ENCODE measurements at regions not wholly inside any gene's neighbourhood (a gene's known extent, or its start where the extent isn't known, plus 50 kb on each side); places are given as distances from the start of the nearest gene placed in this dataset.

GRCh38 chr6:127058027-127058426 is 60.4 kb upstream of the RSPO3 start:
- TF ChIP-seq, protein P1, sequence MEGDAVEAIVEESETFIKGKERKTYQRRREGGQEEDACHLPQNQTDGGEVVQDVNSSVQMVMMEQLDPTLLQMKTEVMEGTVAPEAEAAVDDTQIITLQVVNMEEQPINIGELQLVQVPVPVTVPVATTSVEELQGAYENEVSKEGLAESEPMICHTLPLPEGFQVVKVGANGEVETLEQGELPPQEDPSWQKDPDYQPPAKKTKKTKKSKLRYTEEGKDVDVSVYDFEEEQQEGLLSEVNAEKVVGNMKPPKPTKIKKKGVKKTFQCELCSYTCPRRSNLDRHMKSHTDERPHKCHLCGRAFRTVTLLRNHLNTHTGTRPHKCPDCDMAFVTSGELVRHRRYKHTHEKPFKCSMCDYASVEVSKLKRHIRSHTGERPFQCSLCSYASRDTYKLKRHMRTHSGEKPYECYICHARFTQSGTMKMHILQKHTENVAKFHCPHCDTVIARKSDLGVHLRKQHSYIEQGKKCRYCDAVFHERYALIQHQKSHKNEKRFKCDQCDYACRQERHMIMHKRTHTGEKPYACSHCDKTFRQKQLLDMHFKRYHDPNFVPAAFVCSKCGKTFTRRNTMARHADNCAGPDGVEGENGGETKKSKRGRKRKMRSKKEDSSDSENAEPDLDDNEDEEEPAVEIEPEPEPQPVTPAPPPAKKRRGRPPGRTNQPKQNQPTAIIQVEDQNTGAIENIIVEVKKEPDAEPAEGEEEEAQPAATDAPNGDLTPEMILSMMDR (IDR thresholded peaks at IDR 0.05; ENCODE audit: low read depth, low read length, poor library complexity, severe bottlenecking): no peak
- TF ChIP-seq EZH2phosphoT487 (IDR thresholded peaks at IDR 0.05; ENCODE audit: borderline replicate concordance, low read length): no peak
- H3K36me3 ChIP-seq (ENCODE audit: control insufficient read depth, low read length): no peaks in the 10 kb centered on the region
- no peaks in the 10 kb centered on the region for H3K4me1 ChIP-seq (ENCODE audit: control insufficient read depth, low read length)
- H3K27me3 ChIP-seq (ENCODE audit: control insufficient read depth, low read length): no peaks in the 10 kb centered on the region
- no peaks in the 10 kb centered on the region for H3K79me2 ChIP-seq (ENCODE audit: control insufficient read depth, low read length)
- no peak overlapping the region for H3K27ac ChIP-seq (ENCODE audit: low read depth, low read length)
- H3F3A ChIP-seq (ENCODE audit: control insufficient read depth, insufficient read depth): no peaks in the 10 kb centered on the region
- no peaks in the 10 kb centered on the region for H3K9me2 ChIP-seq (replicated peaks; ENCODE audit: control insufficient read depth, low read length)
- H3K9me3 ChIP-seq (ENCODE audit: control insufficient read depth, insufficient read depth, low read length): no peaks in the 10 kb centered on the region
- H4K20me1 ChIP-seq (ENCODE audit: control insufficient read depth, insufficient read depth, low read depth, low read length): no peaks in the 10 kb centered on the region
- H3K4me2 ChIP-seq (ENCODE audit: low read length): no peak overlapping the region
- H3K4me3 ChIP-seq (ENCODE audit: low read length): no peak overlapping the region

DNA sequence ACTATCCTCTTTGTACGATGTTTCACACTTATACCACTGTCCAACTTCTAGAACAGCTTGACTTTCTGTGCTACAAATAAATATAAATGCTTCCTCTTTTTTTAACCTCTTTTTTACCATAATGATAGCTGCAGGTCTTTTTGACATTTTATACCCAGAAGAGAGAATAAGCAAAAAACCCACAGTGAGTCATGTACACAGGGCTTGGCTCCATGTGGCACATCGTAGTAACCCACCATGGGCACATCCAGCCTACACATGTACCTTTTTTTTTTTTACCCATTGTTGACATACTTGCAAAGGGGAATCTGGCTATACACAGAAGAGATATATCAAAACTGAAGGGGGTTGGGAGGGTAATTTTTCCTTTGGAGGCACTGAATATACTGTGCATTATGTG is 59.5 kb upstream of the RSPO3 start:
- Histone ChIP-seq H3K79me2 (ENCODE audit: control insufficient read depth, low read length) (no peaks in the 10 kb centered on the region), H3K4me1 (ENCODE audit: control insufficient read depth, low read length) (no peaks in the 10 kb centered on the region), H3K4me2 (ENCODE audit: low read length) (no peak overlapping the region), H3K9me3 (ENCODE audit: control insufficient read depth, insufficient read depth, low read length) (no peaks in the 10 kb centered on the region), H3K9me2 (replicated peaks; ENCODE audit: control insufficient read depth, low read length) (no peaks in the 10 kb centered on the region), H3K27me3 (ENCODE audit: control insufficient read depth, low read length) (no peaks in the 10 kb centered on the region), H4K20me1 (ENCODE audit: control insufficient read depth, insufficient read depth, low read depth, low read length) (no peaks in the 10 kb centered on the region), H3K27ac (ENCODE audit: low read depth, low read length) (no peak overlapping the region), H3F3A (ENCODE audit: control insufficient read depth, insufficient read depth) (no peaks in the 10 kb centered on the region), H3K4me3 (ENCODE audit: low read length) (no peak overlapping the region), H3K36me3 (ENCODE audit: control insufficient read depth, low read length) (no peaks in the 10 kb centered on the region)
- TF ChIP-seq, protein P1 (IDR thresholded peaks at IDR 0.05; ENCODE audit: low read depth, low read length, poor library complexity, severe bottlenecking): no peak
- no peak for TF ChIP-seq EZH2phosphoT487 (IDR thresholded peaks at IDR 0.05; ENCODE audit: borderline replicate concordance, low read length)
